ENCODE measurements at regions not wholly inside any gene's neighbourhood (a gene's known extent, or its start where the extent isn't known, plus 50 kb on each side); places are given as distances from the start of the nearest gene placed in this dataset.

DNA sequence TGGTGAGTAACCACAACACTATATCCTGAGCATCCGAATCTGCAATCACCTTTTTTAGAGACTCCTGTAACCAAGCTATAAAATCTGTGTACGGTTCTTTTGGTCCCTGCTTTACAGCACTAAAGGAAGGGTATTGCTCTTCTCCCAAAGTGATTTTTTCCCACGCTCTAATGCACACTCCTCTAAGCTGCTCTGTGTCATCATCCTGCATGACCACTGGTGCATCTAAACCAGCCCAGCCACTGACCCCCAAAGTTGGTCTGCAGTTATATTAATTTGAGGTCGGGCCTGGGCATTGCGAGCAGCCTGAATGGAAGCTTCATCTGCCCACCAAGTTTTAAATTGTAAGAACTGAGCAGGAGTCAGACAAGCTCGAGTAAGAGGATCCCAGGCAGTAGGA, 480.0 kb downstream of the PTPRU start:
- Histone ChIP-seq H3K4me3 (ENCODE audit: low read length) (no peak overlapping the region), H3F3A (ENCODE audit: control insufficient read depth, insufficient read depth) (no peaks in the 10 kb centered on the region), H4K20me1 (ENCODE audit: control insufficient read depth, insufficient read depth, low read depth, low read length) (no peaks in the 10 kb centered on the region), H3K9me3 (ENCODE audit: control insufficient read depth, insufficient read depth, low read length) (no peaks in the 10 kb centered on the region), H3K27me3 (ENCODE audit: control insufficient read depth, low read length) (no peaks in the 10 kb centered on the region), H3K9me2 (replicated peaks; ENCODE audit: control insufficient read depth, low read length) (no peaks in the 10 kb centered on the region), H3K79me2 (ENCODE audit: control insufficient read depth, low read length) (no peaks in the 10 kb centered on the region), H3K36me3 (ENCODE audit: control insufficient read depth, low read length) (no peaks in the 10 kb centered on the region), H3K27ac (ENCODE audit: low read depth, low read length) (no peak overlapping the region), H3K4me1 (ENCODE audit: control insufficient read depth, low read length) (no peaks in the 10 kb centered on the region), H3K4me2 (ENCODE audit: low read length) (no peak overlapping the region)
- no peak for TF ChIP-seq EZH2phosphoT487 (IDR thresholded peaks at IDR 0.05; ENCODE audit: borderline replicate concordance, low read length)

DNA sequence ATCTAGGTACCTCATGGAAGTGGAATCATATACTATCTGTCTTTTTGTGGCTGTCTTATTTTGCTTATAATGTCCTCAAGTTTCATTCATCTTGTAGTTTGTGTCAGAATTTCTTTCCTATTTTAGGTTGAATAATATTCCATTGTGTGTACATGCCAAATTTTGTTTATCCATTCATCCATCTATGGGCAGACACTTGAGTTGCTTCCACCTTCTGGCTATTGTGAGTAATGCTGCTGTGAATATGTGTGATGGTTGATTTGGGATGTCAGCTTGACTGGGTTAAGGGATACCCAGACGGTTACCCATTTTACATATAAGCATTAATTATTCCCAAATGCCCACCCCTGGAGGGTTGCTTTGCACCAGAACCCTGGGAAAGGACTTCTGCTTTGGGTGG, 477.5 kb downstream of the PTPRU start:
- no peaks in the 10 kb centered on the region for H3K36me3 ChIP-seq (ENCODE audit: control insufficient read depth, low read length)
- no peaks in the 10 kb centered on the region for H3K9me3 ChIP-seq (ENCODE audit: control insufficient read depth, insufficient read depth, low read length)
- TF ChIP-seq EZH2phosphoT487 (IDR thresholded peaks at IDR 0.05; ENCODE audit: borderline replicate concordance, low read length): no peak
- TF ChIP-seq, protein P1, sequence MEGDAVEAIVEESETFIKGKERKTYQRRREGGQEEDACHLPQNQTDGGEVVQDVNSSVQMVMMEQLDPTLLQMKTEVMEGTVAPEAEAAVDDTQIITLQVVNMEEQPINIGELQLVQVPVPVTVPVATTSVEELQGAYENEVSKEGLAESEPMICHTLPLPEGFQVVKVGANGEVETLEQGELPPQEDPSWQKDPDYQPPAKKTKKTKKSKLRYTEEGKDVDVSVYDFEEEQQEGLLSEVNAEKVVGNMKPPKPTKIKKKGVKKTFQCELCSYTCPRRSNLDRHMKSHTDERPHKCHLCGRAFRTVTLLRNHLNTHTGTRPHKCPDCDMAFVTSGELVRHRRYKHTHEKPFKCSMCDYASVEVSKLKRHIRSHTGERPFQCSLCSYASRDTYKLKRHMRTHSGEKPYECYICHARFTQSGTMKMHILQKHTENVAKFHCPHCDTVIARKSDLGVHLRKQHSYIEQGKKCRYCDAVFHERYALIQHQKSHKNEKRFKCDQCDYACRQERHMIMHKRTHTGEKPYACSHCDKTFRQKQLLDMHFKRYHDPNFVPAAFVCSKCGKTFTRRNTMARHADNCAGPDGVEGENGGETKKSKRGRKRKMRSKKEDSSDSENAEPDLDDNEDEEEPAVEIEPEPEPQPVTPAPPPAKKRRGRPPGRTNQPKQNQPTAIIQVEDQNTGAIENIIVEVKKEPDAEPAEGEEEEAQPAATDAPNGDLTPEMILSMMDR (IDR thresholded peaks at IDR 0.05; ENCODE audit: low read depth, low read length, poor library complexity, severe bottlenecking): peak; percentile 38
- no peak overlapping the region for H3K27ac ChIP-seq (ENCODE audit: low read depth, low read length)
- no peaks in the 10 kb centered on the region for H4K20me1 ChIP-seq (ENCODE audit: control insufficient read depth, insufficient read depth, low read depth, low read length)
- peaks cover 8% of the 10 kb centered on the region for H3K4me1 ChIP-seq (ENCODE audit: control insufficient read depth, low read length)
- no peak overlapping the region for H3K4me3 ChIP-seq (ENCODE audit: low read length)
- H3K4me2 ChIP-seq (ENCODE audit: low read length): no peak overlapping the region
- no peaks in the 10 kb centered on the region for H3F3A ChIP-seq (ENCODE audit: control insufficient read depth, insufficient read depth)
- no peaks in the 10 kb centered on the region for H3K27me3 ChIP-seq (ENCODE audit: control insufficient read depth, low read length)
- H3K9me2 ChIP-seq (replicated peaks; ENCODE audit: control insufficient read depth, low read length): no peaks in the 10 kb centered on the region
- H3K79me2 ChIP-seq (ENCODE audit: control insufficient read depth, low read length): no peaks in the 10 kb centered on the region

DNA sequence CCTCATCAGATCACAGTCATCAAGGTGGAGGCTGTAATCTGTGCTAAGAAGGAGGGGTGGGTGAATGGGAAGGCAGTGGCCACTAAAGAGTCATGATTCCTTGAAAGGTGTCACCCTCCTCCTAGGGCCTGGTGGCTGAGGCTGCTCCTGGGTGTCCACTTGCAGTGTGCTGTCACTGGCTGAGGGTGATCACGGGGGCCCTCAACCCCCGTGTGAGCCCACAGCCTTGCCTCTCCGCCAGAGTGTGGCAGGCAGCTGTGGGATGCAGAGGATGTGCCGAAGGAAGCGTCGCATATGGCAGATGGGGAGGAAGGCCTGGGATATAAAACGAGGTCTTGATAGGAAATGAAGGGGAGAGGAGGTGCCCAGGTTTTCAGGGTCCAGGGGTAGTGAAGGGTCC, 476.5 kb downstream of the PTPRU start:
- Histone ChIP-seq H3K27me3 (ENCODE audit: control insufficient read depth, low read length) (no peaks in the 10 kb centered on the region), H4K20me1 (ENCODE audit: control insufficient read depth, insufficient read depth, low read depth, low read length) (no peaks in the 10 kb centered on the region), H3K36me3 (ENCODE audit: control insufficient read depth, low read length) (no peaks in the 10 kb centered on the region), H3K9me3 (ENCODE audit: control insufficient read depth, insufficient read depth, low read length) (no peaks in the 10 kb centered on the region), H3K79me2 (ENCODE audit: control insufficient read depth, low read length) (no peaks in the 10 kb centered on the region), H3K4me2 (ENCODE audit: low read length) (no peak overlapping the region), H3K27ac (ENCODE audit: low read depth, low read length) (no peak overlapping the region), H3F3A (ENCODE audit: control insufficient read depth, insufficient read depth) (no peaks in the 10 kb centered on the region), H3K4me3 (ENCODE audit: low read length) (no peak overlapping the region), H3K9me2 (replicated peaks; ENCODE audit: control insufficient read depth, low read length) (no peaks in the 10 kb centered on the region), H3K4me1 (ENCODE audit: control insufficient read depth, low read length) (peaks cover 14% of the 10 kb centered on the region)
- TF ChIP-seq, protein P1 (IDR thresholded peaks at IDR 0.05; ENCODE audit: low read depth, low read length, poor library complexity, severe bottlenecking): no peak
- TF ChIP-seq EZH2phosphoT487 (IDR thresholded peaks at IDR 0.05; ENCODE audit: borderline replicate concordance, low read length): no peak

DNA sequence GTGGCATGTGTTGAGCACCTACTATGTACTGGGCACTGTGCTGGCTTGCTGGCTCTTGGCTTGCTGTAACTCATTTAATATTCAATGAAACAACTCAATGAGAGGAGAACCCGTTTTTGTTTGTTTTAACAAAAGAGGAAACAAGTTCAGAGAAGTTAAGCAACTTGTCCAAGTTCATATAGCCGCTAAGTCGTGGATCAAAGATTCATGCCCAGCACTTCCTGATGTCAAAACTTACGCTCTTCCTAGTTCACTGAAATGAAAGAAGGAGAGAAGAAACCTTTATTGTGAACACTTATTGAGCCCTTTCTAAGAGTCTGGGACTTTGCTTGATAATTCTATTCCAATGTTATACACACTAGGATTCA, 475.9 kb downstream of the PTPRU start:
- Histone ChIP-seq H3K4me3 (ENCODE audit: low read length) (no peak overlapping the region), H3K9me3 (ENCODE audit: control insufficient read depth, insufficient read depth, low read length) (no peaks in the 10 kb centered on the region), H3K27ac (ENCODE audit: low read depth, low read length) (no peak overlapping the region), H3K4me1 (ENCODE audit: control insufficient read depth, low read length) (peaks cover 14% of the 10 kb centered on the region), H3K9me2 (replicated peaks; ENCODE audit: control insufficient read depth, low read length) (no peaks in the 10 kb centered on the region), H3K4me2 (ENCODE audit: low read length) (no peak overlapping the region), H3F3A (ENCODE audit: control insufficient read depth, insufficient read depth) (no peaks in the 10 kb centered on the region), H4K20me1 (ENCODE audit: control insufficient read depth, insufficient read depth, low read depth, low read length) (no peaks in the 10 kb centered on the region), H3K36me3 (ENCODE audit: control insufficient read depth, low read length) (no peaks in the 10 kb centered on the region), H3K27me3 (ENCODE audit: control insufficient read depth, low read length) (no peaks in the 10 kb centered on the region), H3K79me2 (ENCODE audit: control insufficient read depth, low read length) (no peaks in the 10 kb centered on the region)
- TF ChIP-seq EZH2phosphoT487 (IDR thresholded peaks at IDR 0.05; ENCODE audit: borderline replicate concordance, low read length): no peak
- TF ChIP-seq, protein P1 (IDR thresholded peaks at IDR 0.05; ENCODE audit: low read depth, low read length, poor library complexity, severe bottlenecking): no peak
